Spleen (tissue), 11 donors: ENCODE measurements at regions not wholly inside any gene's neighbourhood (a gene's known extent, or its start where the extent isn't known, plus 50 kb on each side); places are given as distances from the start of the nearest gene placed in this dataset.

Experiments used
- DNase-seq: peaks from one replicate; pipeline ENCODE4 v3.0.0-alpha.2; 2020
- H3K27ac ChIP-seq, 8 donors: fragments of 200-600 bp; sonication (generic) in 7 of 8; 1 replicate in 4 of 8; 2 replicates in 4 of 8; pipeline versions ENCODE4 v1.5.0 to v1.8.0; 2016 to 2021; ENCODE audit warnings: inconsistent platforms in 4 of 8, mild to moderate bottlenecking in 4 of 8, moderate library complexity in 1 of 8
- H3K27me3 ChIP-seq, 7 donors: fragments of 200-600 bp; sonication (generic) in 6 of 7; replicated peaks in 1 of 7; 1 replicate in 4 of 7; 2 replicates in 3 of 7; pipeline versions ENCODE4 v1.5.0 to v1.8.0; 2016 to 2021; ENCODE audit warnings: inconsistent platforms in 3 of 7, mild to moderate bottlenecking in 1 of 7
- H3K36me3 ChIP-seq, 6 donors: fragments of 200-600 bp; sonication (generic) in 5 of 6; 1 replicate in 4 of 6; 2 replicates in 2 of 6; pipeline versions ENCODE4 v1.5.0 to v1.8.0; 2016 to 2021; ENCODE audit warnings: inconsistent platforms in 2 of 6
- H3K4me1 ChIP-seq, 6 donors: fragments of 200-600 bp; sonication (generic) in 5 of 6; 1 replicate in 3 of 6; 2 replicates in 3 of 6; pipeline versions ENCODE4 v1.5.0 to v1.8.0; 2016 to 2021; ENCODE audit warnings: inconsistent platforms in 3 of 6
- H3K4me3 ChIP-seq, 8 donors: fragments of 200-600 bp; sonication (generic) in 7 of 8; 1 replicate in 4 of 8; 2 replicates in 4 of 8; pipeline versions ENCODE4 v1.5.0 to v1.8.0; 2016 to 2021; ENCODE audit warnings: inconsistent platforms in 4 of 8, mild to moderate bottlenecking in 4 of 8, moderate library complexity in 2 of 8
- H3K9me3 ChIP-seq, 8 donors: fragments of 200-600 bp; sonication (generic) in 7 of 8; 1 replicate in 4 of 8; 2 replicates in 4 of 8; pipeline versions ENCODE4 v1.5.0 to v1.8.0; 2016 to 2021; ENCODE audit warnings: inconsistent platforms in 4 of 8
- CTCF ChIP-seq, 11 experiments: fragments of 200-600 bp in 7 of 11; fragments of 450-650 bp in 4 of 11; sonication (generic) in 4 of 11; IDR thresholded peaks in 8 of 11; conservative IDR thresholded peaks in 3 of 11; 1 replicate in 7 of 11; 2 replicates in 4 of 11; pipeline versions ENCODE4 v1.4.0 to v1.8.0; 2016 to 2021; ENCODE audit warnings: antibody characterized with exemption in 11 of 11, inconsistent platforms in 4 of 11, mild to moderate bottlenecking in 1 of 11
- POLR2A ChIP-seq, 3 donors: fragments of 450-650 bp; IDR thresholded peaks; one replicate each; pipeline ENCODE4 v1.5.1; 2017; ENCODE audit warnings: antibody characterized with exemption in 3 of 3, mild to moderate bottlenecking in 1 of 3
- POLR2AphosphoS5 ChIP-seq, 3 donors: sonication (generic); formaldehyde crosslinking; IDR thresholded peaks; one replicate each; pipeline ENCODE4 v1.5.1; 2017; ENCODE audit warnings: antibody characterized with exemption in 3 of 3
- WGBS, 5 donors: extraction: QIAGEN DNeasy Blood & Tissue Kit in 3 of 5; methylation state at CpG; one replicate each; pipeline versions ENCODE4 v1.1.5 to v1.1.7; 2013 to 2018; 5-methylcytosine and 5-hydroxymethylcytosine counted together
- intact Hi-C: fragments of 100-400 bp; cut with DNase I; formaldehyde crosslinking; loops from one replicate; pipeline ENCODE4 v1.15.0; 2023; ENCODE audit warnings: low total_unique reads
- donor health status: healthy with polysubstance abuse.
- donor health status: DM: no; HTN: no; CAD: no; lungs with moderate emphysema.
- donor health status: DM: no; HTN: no; CAD: no.
- donor health status: Bipolar disorder and iron deficiency.
- donor health status: healthy.
- donor health status: DM: no; HTN: no; CAD: no.
- donor health status: DM: yes; HTN: yes; CAD: no.

DNA sequence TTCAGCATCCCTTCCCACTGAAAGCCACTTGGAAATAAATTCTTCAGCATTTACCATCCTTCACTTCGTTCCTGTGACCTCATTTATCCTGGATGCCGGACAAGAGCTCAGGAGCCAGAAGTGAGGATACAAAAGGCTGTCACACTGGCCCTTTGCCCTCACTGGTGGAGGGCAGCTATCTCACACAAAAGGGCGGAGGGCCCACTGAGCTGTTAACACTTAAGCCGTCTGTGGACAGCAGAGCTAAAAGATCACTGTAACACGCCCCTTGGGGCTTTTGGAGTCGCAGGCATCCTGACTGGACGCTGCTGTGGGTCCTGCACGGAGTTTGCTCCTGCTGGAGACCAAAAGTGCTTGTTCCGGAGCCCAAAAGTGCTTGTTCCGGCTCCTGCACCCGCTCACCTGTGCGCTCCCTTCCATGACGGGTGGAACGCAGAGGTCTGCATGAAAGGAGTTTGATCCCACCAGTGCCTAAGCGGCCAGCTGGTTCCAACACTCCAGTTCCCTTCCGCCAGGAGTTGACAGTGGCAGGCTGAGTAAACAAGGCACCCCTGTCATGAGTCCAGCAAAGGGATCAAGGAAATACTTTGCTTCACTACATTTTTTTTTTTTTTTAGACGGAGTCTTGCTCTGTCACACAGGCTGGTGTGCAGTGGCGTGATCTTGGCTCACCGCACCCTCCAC, 572.0 kb upstream of the LINC00305 start:
- Histone ChIP-seq H3K4me1 (no peaks in the 10 kb centered on the region), H3K27ac (no peak overlapping the region), H3K4me3 (no peak overlapping the region), H3K27me3 (no peaks in the 10 kb centered on the region), H3K9me3 (peaks cover 0 to 14% (median 2%) of the 10 kb centered on the region in 8 donors), H3K36me3 (no peaks in the 10 kb centered on the region)
- no peak for DNase-seq
- TF ChIP-seq POLR2A (IDR thresholded peaks at IDR 0.05) = no peak
- intact Hi-C loops = no loop called here
- WGBS, 5 donors = 84 to 91% (median 86%) methylated on average over 19 of the region's 19 CpGs

GRCh38 chr18:64718808-64719207, 569.9 kb upstream of the LINC00305 start:
- Histone ChIP-seq H3K9me3 (peaks cover 0 to 4% (median 0%) of the 10 kb centered on the region in 8 donors), H3K4me1 (peaks cover 0 to 4% (median under 1%) of the 10 kb centered on the region in 6 donors), H3K4me3 (no peak overlapping the region), H3K27ac (no peak overlapping the region), H3K27me3 (no peaks in the 10 kb centered on the region), H3K36me3 (no peaks in the 10 kb centered on the region)
- intact Hi-C loops = no loop called here
- TF ChIP-seq POLR2A (IDR thresholded peaks at IDR 0.05) (no peak), CTCF (IDR thresholded peaks at IDR 0.05 in 8 of 11, conservative IDR thresholded peaks at IDR 0.05 in 3 of 11) (no peak), POLR2AphosphoS5 (IDR thresholded peaks at IDR 0.05) (no peak)
- no peak for DNase-seq
- 62 to 88% (median 83%) methylated on average over 3 to 6 of the region's 6 CpGs for WGBS, 5 donors

GRCh38 chr18:64717026-64717425, 568.1 kb upstream of the LINC00305 start:
- H3K27me3 ChIP-seq = no peaks in the 10 kb centered on the region
- H3K4me3 ChIP-seq = no peak overlapping the region
- TF ChIP-seq CTCF (IDR thresholded peaks at IDR 0.05 in 8 of 11, conservative IDR thresholded peaks at IDR 0.05 in 3 of 11) = no peak
- no peak for TF ChIP-seq POLR2A (IDR thresholded peaks at IDR 0.05)
- no peak for TF ChIP-seq POLR2AphosphoS5 (IDR thresholded peaks at IDR 0.05)
- intact Hi-C loops = no loop called here
- 50 to 88% (median 76%) methylated on average over 2 of the region's 2 CpGs for WGBS, 5 donors
- H3K36me3 ChIP-seq = no peaks in the 10 kb centered on the region
- H3K9me3 ChIP-seq = peaks cover 0 to 5% (median 0%) of the 10 kb centered on the region in 8 donors
- H3K4me1 ChIP-seq = peaks cover 0 to 15% (median 6%) of the 10 kb centered on the region in 6 donors
- DNase-seq = no peak
- H3K27ac ChIP-seq = no peak overlapping the region

DNA sequence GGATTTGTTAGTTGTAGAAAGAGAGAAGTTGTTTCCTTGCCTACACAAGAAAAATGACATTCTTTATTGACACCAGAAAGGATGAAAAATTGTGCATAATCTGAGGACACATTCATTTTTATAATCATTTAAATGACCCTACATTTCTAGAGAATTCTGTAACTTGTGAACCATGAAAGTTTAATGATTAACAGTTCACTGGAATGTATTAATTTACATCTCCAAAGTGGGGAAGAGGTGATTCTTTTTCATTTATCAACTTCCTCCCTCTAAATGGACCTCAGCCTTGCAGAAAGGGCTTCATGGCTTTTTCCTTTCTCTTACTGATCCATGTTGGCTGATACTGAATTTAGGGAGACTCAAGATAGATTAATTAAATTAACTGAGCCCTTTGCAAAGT, 565.2 kb upstream of the LINC00305 start:
- Histone ChIP-seq H3K27ac (peak overlapping the region in 2 of 8 donors; percentile 65 to 66), H3K36me3 (no peaks in the 10 kb centered on the region), H3K27me3 (no peaks in the 10 kb centered on the region), H3K4me1 (peaks cover 0 to 15% (median 6%) of the 10 kb centered on the region in 6 donors), H3K9me3 (peaks cover 0 to 5% (median 0%) of the 10 kb centered on the region in 8 donors), H3K4me3 (no peak overlapping the region)
- TF ChIP-seq POLR2AphosphoS5 (IDR thresholded peaks at IDR 0.05) (no peak), POLR2A (IDR thresholded peaks at IDR 0.05) (no peak), CTCF (IDR thresholded peaks at IDR 0.05 in 8 of 11, conservative IDR thresholded peaks at IDR 0.05 in 3 of 11) (no peak)
- DNase-seq = no peak
- intact Hi-C loops = no loop called here
